HCT116 (cell line): ENCODE measurements at regions not wholly inside any gene's neighbourhood (a gene's known extent, or its start where the extent isn't known, plus 50 kb on each side); places are given as distances from the start of the nearest gene placed in this dataset.

Source experiments
- CTCF ChIP-seq, 3 experiments: fragments of 200-600 bp in 1 of 3; sonication (generic) in 1 of 3; IDR thresholded peaks in 2 of 3; conservative IDR thresholded peaks in 1 of 3; 2 replicates each; pipeline ENCODE4 v1.5.1; 2012 to 2017; ENCODE audit warnings: low read depth in 2 of 3, low read length in 2 of 3, antibody characterized with exemption in 1 of 3, borderline replicate concordance in 1 of 3, control low read depth in 1 of 3, mild to moderate bottlenecking in 1 of 3, mixed read lengths in 1 of 3, mixed run types in 1 of 3, moderate library complexity in 1 of 3; ENCODE audit not compliant: insufficient read depth in 1 of 3
- EZH2 ChIP-seq: fragments of 200-600 bp; sonication (generic); IDR thresholded peaks from 2 replicates; pipeline ENCODE4 v1.6.1; 2017; ENCODE audit warnings: antibody characterized with exemption, mixed run types
- POLR2A ChIP-seq: IDR thresholded peaks from 2 replicates; pipeline ENCODE4 v1.7.0; 2011; ENCODE audit warnings: borderline replicate concordance; ENCODE audit not compliant: insufficient read depth, insufficient read length; ENCODE audit errors: extremely low read depth
- POLR2AphosphoS5 ChIP-seq: IDR thresholded peaks from 2 replicates; pipeline ENCODE4 v1.6.1; 2011; ENCODE audit warnings: mild to moderate bottlenecking, low read depth, low read length, moderate library complexity
- RAD21 ChIP-seq: IDR thresholded peaks from 2 replicates; pipeline ENCODE4 v1.6.1; 2012; ENCODE audit warnings: low read depth, mild to moderate bottlenecking
- SRF ChIP-seq: IDR thresholded peaks from 2 replicates; pipeline ENCODE4 v1.6.1; 2012; ENCODE audit warnings: low read depth
- YY1 ChIP-seq: IDR thresholded peaks from 2 replicates; pipeline ENCODE4 v1.6.1; 2011; ENCODE audit warnings: low read length, low read depth, moderate library complexity, mild to moderate bottlenecking; ENCODE audit not compliant: insufficient replicate concordance; ENCODE audit errors: extremely low read depth

GRCh38 chr2:234795272-234795920 lies 156.4 kb upstream of the SH3BP4 start:
- TF ChIP-seq CTCF (IDR thresholded peaks at IDR 0.05 in 2 of 3, conservative IDR thresholded peaks at IDR 0.05 in 1 of 3; ENCODE audit: borderline replicate concordance in 1 of 3, insufficient read depth in 1 of 3, low read depth in 2 of 3, low read length in 2 of 3) (no peak), EZH2 (no peak), POLR2AphosphoS5 (no peak), SRF (no peak), RAD21 (no peak), POLR2A (no peak), YY1 (no peak)
